ENCODE measurements at regions not wholly inside any gene's neighbourhood (a gene's known extent, or its start where the extent isn't known, plus 50 kb on each side); places are given as distances from the start of the nearest gene placed in this dataset.

- TF ChIP-seq POLR2AphosphoS5 (IDR thresholded peaks at IDR 0.05; ENCODE audit: low read depth, low read length) = no peak
- no peak for TF ChIP-seq POLR2A (IDR thresholded peaks at IDR 0.05; ENCODE audit: low read depth, low read length)
- TF ChIP-seq TAF1 (IDR thresholded peaks at IDR 0.05; ENCODE audit: borderline replicate concordance, low read depth, low read length) = no peak
These were observed 103.0 kb upstream of the SYNDIG1 start for GRCh38 chr20:24366336-24367004.
